Nephron (organoid): ENCODE measurements at regions not wholly inside any gene's neighbourhood (a gene's known extent, or its start where the extent isn't known, plus 50 kb on each side); places are given as distances from the start of the nearest gene placed in this dataset.

Experiments
- H3K27ac Mint-ChIP-seq, 3 experiments: 2 replicates each; pipeline ENCODE4 v1.8.0; 2020; ENCODE audit warnings: mixed read lengths in 3 of 3, mild to moderate bottlenecking in 2 of 3, moderate library complexity in 1 of 3
- H3K27me3 Mint-ChIP-seq: 2 replicates; pipeline ENCODE4 v1.8.0; 2021; ENCODE audit warnings: low read depth, mild to moderate bottlenecking, moderate library complexity, mixed read lengths
- H3K36me3 Mint-ChIP-seq: 2 replicates; pipeline ENCODE4 v1.8.0; 2020; ENCODE audit warnings: low read depth, mixed read lengths
- H3K4me1 Mint-ChIP-seq: 2 replicates; pipeline ENCODE4 v1.8.0; 2020; ENCODE audit warnings: mixed read lengths
- H3K4me3 Mint-ChIP-seq, 3 experiments: 2 replicates each; pipeline ENCODE4 v1.8.0; 2020; ENCODE audit warnings: mild to moderate bottlenecking in 3 of 3, mixed read lengths in 3 of 3, moderate library complexity in 2 of 3
- H3K9me3 Mint-ChIP-seq: 2 replicates; pipeline ENCODE4 v1.8.0; 2020; ENCODE audit warnings: mixed read lengths
- TF ChIP-seq, protein P1 (sequence below), 3 experiments: fragments of 200-600 bp; sonication (generic); IDR thresholded peaks; one replicate each; pipeline ENCODE4 v1.5.0; 2021; ENCODE audit warnings: antibody characterized with exemption in 3 of 3; ENCODE audit not compliant: unreplicated experiment in 3 of 3

DNA sequence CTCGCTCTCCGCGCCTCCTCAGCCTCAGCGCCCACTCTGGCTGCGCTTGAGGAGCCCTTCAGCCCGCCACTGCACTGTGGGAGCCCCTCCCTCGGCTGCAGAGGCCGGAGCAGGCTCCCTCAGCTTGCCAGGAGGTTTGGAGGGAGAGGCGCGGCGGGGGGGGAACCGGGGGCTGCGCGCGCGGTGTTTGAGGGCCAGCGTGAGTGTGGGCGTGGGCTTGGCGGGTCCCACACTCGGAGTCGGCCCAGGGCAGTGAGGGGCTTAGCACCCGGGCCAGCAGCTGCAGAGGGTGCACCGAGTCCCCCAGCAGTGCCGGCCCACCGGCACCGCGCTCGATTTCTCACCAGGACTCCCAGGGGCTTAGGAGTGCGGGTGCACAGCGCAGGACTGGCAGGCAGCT is 1220.9 kb downstream of the PCDH9 start:
- TF ChIP-seq, protein P1, sequence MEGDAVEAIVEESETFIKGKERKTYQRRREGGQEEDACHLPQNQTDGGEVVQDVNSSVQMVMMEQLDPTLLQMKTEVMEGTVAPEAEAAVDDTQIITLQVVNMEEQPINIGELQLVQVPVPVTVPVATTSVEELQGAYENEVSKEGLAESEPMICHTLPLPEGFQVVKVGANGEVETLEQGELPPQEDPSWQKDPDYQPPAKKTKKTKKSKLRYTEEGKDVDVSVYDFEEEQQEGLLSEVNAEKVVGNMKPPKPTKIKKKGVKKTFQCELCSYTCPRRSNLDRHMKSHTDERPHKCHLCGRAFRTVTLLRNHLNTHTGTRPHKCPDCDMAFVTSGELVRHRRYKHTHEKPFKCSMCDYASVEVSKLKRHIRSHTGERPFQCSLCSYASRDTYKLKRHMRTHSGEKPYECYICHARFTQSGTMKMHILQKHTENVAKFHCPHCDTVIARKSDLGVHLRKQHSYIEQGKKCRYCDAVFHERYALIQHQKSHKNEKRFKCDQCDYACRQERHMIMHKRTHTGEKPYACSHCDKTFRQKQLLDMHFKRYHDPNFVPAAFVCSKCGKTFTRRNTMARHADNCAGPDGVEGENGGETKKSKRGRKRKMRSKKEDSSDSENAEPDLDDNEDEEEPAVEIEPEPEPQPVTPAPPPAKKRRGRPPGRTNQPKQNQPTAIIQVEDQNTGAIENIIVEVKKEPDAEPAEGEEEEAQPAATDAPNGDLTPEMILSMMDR (IDR thresholded peaks at IDR 0.05; ENCODE audit: unreplicated experiment in 3 of 3), result no peak
- Mint-ChIP-seq H3K9me3 (peaks cover 8% of the 10 kb centered on the region), H3K4me3 (no peak overlapping the region), H3K27ac (no peak overlapping the region), H3K27me3 (no peaks in the 10 kb centered on the region), H3K4me1 (no peaks in the 10 kb centered on the region), H3K36me3 (no peaks in the 10 kb centered on the region)

DNA sequence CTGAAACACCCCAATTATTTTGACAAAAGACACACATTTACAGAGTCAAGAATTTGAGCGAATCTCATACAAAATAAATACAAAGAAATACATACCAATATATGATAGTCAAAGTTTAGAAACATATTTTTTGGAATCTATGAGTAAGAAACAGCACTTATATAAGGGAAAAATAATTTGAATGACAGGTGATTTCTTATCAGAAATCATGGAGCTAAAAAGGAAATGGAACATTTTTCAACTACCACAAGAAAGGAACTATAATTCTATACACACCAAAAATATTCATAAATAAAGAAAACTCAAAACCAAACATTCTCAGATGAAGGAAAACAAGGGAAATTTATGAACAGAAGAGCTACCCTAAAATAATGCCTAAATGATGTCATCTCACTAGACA is 1226.6 kb downstream of the PCDH9 start:
- Mint-ChIP-seq H3K4me1 (no peaks in the 10 kb centered on the region), H3K4me3 (no peak overlapping the region), H3K27ac (no peak overlapping the region), H3K36me3 (peaks cover 9% of the 10 kb centered on the region), H3K27me3 (no peaks in the 10 kb centered on the region), H3K9me3 (peaks cover 21% of the 10 kb centered on the region)
- TF ChIP-seq, protein P1 (IDR thresholded peaks at IDR 0.05; ENCODE audit: unreplicated experiment in 3 of 3), result no peak

DNA sequence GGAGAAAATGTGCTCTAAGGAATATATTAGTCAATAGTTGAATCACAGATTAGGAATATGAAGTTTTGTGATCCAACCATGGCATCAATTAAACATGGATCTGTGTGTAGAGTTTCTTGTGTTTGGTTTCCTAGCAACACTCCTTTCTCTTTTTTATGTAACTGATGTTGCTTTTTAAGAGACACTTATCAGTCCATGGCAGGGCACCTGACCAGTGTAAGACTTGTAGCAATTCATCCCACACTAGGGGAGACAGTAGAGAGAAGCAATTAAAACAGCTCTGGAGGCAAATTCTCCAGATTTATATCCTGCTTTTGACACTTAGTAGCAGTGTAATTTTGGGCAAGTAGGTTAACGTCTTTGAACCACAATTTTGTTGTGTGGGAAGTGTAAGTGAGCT is 1229.0 kb downstream of the PCDH9 start:
- H3K27me3 Mint-ChIP-seq, result no peaks in the 10 kb centered on the region
- peaks cover 9% of the 10 kb centered on the region for H3K36me3 Mint-ChIP-seq
- no peaks in the 10 kb centered on the region for H3K4me1 Mint-ChIP-seq
- H3K27ac Mint-ChIP-seq, result no peak overlapping the region
- peaks cover 21% of the 10 kb centered on the region for H3K9me3 Mint-ChIP-seq
- H3K4me3 Mint-ChIP-seq, result no peak overlapping the region
- TF ChIP-seq, protein P1 (IDR thresholded peaks at IDR 0.05; ENCODE audit: unreplicated experiment in 3 of 3), result no peak

DNA sequence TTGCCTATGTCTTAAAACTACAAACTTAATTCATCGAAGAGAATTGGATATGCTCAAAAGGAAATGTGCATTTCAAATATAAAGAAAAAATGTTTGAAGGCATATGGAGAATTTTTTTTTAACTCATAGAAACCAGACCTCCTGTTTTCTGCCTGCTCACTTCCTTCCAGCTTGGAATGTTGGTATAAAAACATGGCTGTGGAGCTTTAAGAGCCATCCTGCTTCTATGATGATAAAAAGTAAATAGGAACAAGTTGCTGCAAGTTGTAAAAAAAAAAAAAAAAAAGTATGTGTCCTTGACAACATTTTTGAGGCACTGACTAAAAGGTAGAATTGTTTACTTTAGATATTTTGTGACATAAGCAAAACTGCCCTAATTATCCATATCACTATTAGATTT is 1230.7 kb downstream of the PCDH9 start:
- TF ChIP-seq, protein P1 (IDR thresholded peaks at IDR 0.05; ENCODE audit: unreplicated experiment in 3 of 3), result no peak
- H3K27me3 Mint-ChIP-seq, result no peaks in the 10 kb centered on the region
- H3K9me3 Mint-ChIP-seq, result peaks cover 16% of the 10 kb centered on the region
- no peak overlapping the region for H3K27ac Mint-ChIP-seq
- H3K4me1 Mint-ChIP-seq, result no peaks in the 10 kb centered on the region
- H3K4me3 Mint-ChIP-seq, result no peak overlapping the region
- H3K36me3 Mint-ChIP-seq, result peaks cover 9% of the 10 kb centered on the region

DNA sequence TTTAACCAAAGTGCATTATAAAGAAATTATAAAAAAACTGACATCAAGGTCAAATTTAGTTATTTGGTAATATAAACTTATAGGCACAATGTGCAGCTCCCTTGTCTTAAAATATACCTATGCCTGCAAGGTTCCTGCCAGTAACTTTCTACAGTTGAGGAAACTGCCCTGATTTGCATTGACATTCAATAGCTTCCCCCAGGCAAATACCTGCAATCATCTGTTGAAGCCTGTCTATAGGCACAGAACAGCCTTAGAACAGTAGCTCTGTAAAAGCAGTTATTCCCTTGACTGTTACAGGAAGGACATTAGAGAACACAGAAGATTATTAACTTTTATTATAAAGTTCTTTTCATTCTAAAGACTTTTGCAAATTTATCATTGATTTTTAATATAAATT is 1239.5 kb downstream of the PCDH9 start:
- peaks cover 5% of the 10 kb centered on the region for H3K9me3 Mint-ChIP-seq
- H3K27ac Mint-ChIP-seq, result no peak overlapping the region
- TF ChIP-seq, protein P1 (IDR thresholded peaks at IDR 0.05; ENCODE audit: unreplicated experiment in 3 of 3), result no peak
- H3K4me3 Mint-ChIP-seq, result no peak overlapping the region
- no peaks in the 10 kb centered on the region for H3K36me3 Mint-ChIP-seq
- H3K4me1 Mint-ChIP-seq, result no peaks in the 10 kb centered on the region
- no peaks in the 10 kb centered on the region for H3K27me3 Mint-ChIP-seq

DNA sequence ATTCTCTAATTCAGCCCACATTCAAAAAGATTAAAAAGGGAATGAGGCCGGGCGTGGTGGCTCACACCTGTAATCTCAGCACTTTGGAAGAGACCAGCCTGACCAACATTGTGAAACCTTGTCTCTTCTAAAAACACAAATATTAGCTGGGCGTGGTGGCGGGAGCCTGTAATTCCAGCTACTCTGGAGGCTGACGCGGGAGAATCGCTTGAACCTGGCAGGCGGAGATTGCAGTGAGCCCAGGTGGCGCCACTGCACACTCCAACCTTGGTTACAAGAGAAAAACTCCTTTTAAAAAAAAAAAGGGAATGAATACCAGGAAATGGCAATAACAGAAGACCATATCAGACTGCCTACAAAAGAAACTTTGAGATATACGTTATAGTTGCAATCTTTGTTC is 1244.5 kb downstream of the PCDH9 start:
- H3K4me1 Mint-ChIP-seq, result no peaks in the 10 kb centered on the region
- no peak overlapping the region for H3K4me3 Mint-ChIP-seq
- H3K27me3 Mint-ChIP-seq, result no peaks in the 10 kb centered on the region
- H3K36me3 Mint-ChIP-seq, result no peaks in the 10 kb centered on the region
- H3K27ac Mint-ChIP-seq, result no peak overlapping the region
- TF ChIP-seq, protein P1 (IDR thresholded peaks at IDR 0.05; ENCODE audit: unreplicated experiment in 3 of 3), result no peak
- no peaks in the 10 kb centered on the region for H3K9me3 Mint-ChIP-seq
